NCI-H1694 treated with DMSO at 0.1 percent for 48 hours (cell line): ENCODE measurements at regions not wholly inside any gene's neighbourhood (a gene's known extent, or its start where the extent isn't known, plus 50 kb on each side); places are given as distances from the start of the nearest gene placed in this dataset.

Experiments
- DNase-seq: peaks from one replicate; lab custom pipeline; 2025; lab: John Stamatoyannopoulos, UW

DNA sequence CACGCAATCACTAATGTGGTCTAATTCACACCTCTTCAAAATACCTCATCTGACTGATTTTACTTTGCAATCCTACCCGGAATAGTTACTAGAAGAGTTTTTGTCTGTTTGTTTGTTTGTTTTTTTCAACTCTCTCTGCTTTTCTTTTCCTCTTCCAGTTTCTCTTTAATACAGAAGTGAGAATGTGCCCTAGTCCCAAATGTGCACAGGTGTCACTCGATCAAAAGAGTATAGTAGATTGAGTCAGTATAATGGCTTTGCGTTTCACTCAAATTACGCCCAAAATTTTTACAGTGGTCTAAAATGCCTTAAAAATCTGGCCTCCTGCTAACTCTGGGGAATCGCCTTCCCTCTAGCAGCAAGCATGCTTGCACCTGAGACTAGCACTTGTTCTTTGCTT lies 1536.8 kb downstream of the KCNT2 start:
- DNase-seq: no peak

DNA sequence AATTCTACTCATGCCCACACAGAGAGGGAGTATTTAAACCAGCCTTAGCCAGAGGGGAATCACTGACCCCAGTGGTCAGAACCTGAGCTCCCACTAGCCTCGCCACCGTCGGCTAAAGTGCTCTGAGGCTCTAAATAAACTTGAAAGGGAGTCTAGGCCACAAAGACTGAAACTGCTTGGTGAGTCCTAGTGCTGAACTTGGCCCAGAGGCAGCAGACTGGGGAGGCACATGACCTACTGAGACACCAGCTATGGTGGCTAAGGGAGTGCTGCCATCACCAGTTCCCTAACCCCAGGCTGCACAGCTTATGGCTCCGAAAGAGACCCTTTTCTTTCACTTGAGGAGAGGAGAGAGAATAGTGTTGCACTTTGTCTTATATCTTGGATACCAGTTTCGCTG lies 1542.8 kb downstream of the KCNT2 start:
- DNase-seq: no peak

GRCh38 chr1:195064358-195064757 lies 1543.9 kb downstream of the KCNT2 start:
- DNase-seq: no peak

DNA sequence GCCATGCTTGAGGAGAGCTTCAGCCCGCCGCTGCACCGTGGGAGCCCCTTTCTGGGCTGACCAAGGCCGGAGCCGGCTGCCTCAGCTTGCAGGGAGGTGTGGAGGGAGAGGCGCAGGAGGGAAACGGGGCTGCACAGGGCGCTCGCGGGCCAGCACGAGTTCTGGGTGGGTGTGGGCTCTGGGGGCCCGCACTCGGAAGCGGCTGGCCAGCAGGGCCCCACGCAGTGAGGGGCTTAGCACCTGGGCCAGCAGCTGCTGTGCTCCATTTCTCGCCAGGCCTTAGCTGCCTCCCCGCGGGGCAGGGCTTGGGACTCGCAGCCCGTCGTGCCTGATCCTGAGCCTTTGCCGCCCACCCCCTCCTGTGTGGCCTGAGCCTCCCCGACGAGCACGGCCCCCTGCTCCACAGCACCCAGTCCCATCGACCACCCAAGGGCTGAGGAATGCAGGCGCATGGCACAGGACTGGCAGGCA lies 1554.0 kb downstream of the KCNT2 start:
- DNase-seq: no peak

- no peak for DNase-seq
These were observed 1554.8 kb downstream of the KCNT2 start for GRCh38 chr1:195053478-195053877.

DNA sequence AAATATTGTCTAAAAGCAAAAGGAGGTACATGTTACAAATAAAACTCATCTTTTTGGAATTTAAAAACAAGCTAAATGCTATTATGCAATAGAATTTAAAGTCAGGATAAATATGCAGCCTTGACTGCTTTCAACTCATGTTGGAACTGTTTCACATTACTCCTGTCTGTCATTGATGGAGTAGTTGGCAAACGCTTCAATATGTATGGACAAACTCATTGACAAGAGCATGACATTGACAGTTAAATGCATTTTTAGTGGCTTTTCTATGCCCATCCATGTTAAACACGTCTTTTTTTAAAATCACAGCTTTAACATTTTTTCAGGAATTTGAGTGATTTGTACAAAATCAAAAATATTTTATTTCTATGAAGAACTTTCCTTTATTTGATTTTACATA lies 1560.5 kb downstream of the KCNT2 start:
- no peak for DNase-seq

DNA sequence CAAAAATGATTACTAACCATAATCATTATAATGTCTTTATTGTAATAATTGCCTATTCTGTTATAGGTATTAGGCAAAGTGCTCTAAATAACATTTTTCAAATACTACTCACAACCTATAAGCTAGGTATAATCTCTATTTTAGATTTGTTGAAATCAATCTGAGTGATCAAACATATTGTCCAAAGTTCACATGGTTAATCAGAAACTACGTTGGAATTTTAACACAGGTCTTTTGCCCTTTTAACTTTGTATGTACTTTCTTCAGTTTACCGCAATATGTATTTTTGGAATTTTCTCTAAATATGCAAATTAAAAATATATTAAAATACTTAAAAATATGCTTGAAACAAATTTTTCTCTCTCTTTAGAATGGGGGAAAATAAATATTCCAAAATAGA lies 1563.2 kb downstream of the KCNT2 start:
- no peak for DNase-seq

GRCh38 chr1:195030793-195031192 lies 1577.4 kb downstream of the KCNT2 start:
- DNase-seq: no peak

DNA sequence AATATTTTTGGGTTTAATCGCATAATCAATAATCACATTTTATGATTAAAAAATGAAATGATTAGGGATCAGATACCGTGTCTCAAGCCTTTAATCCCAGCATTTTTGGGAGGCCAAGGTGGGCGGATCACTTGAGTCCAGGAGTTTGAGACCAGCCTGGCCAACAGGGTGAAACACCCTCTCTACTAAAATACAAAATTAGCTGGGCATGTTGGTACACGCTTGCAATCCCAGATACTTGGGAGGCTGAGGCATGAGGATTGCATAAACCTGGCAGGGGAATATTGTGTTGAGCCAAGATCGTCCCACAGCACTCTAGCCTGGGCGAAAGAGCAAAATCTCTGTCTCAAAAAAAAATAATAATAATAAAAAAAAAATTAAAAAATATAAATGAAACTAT lies 1581.4 kb downstream of the KCNT2 start:
- DNase-seq: no peak

DNA sequence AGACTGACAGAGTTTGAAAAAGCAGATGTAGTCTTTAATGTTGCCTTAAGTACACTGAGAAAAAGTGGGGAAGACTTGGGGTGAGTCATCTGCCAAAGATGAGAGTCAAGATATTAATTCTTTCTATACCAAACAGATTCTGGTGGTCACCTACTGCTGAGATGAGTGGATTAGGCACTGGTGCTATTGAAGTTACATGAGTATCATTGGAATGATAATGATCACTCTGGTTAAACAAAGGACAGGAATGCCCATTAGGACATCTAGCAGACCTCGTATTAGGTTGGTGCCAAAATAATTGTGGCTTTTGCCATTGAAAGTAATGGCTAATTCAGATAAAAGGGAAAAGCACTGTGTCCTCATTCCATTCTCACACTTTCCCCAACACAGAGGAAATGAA lies 1588.9 kb downstream of the KCNT2 start:
- no peak for DNase-seq

DNA sequence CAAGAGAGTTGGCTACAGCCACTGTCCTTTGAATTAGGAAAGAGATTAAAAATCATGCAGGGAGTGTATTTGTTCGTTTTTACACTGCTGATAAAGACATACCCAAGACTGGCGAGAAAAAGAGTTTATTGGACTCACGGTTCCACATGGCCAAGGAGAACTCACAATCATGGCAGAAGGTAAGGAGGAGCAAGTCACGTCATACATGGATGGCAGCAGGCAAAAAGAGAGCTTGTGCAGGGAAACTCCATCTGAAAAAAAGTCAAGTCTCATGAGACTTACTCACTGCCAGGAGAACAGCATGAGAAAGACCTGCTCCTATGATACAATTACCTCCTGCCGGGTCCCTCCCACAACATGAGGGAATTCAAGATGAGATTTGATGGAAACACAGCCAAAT lies 1595.2 kb downstream of the KCNT2 start:
- no peak for DNase-seq

- no peak for DNase-seq
These were observed 1602.9 kb downstream of the KCNT2 start for GRCh38 chr1:195005338-195005737.

DNA sequence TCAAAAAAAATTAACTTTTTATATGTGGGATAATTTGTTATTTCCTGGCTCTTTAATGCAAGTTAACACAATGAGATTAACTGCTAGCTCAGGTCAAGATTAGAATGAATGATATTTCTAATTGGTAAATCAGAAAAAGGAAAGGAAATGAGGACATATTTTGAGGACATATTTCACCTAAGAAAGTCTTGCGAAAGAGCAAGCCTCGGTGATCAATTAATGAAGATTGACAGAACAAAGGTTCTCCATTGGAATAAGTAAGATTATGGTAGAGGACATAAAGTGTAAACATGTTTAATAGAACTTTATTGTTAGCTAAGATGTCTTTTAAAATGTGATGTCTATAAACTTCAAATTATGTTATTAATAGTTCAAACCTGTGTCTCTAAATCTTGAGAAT lies 1617.8 kb downstream of the KCNT2 start:
- no peak for DNase-seq

DNA sequence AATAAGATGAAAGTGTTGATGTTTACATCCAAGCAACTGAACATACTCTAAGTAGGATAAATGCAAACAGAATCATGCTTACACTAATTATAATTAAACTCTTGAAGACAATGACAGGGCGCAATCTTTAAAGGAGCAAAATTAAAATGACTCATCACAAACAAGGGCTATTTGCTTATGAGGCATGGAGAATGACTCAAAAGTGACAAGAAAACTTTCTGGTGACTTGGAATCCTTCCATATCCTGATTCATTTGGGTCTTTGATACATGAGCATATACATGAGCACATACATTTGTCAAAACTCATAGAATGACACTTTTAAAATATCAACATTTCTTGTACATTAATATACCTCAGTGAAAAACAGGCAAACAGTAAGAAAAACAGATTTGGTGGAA lies 1632.3 kb downstream of the KCNT2 start:
- no peak for DNase-seq

- peak; percentile 22 for DNase-seq
These were observed 1639.3 kb downstream of the KCNT2 start for GRCh38 chr1:194968916-194969315.

DNA sequence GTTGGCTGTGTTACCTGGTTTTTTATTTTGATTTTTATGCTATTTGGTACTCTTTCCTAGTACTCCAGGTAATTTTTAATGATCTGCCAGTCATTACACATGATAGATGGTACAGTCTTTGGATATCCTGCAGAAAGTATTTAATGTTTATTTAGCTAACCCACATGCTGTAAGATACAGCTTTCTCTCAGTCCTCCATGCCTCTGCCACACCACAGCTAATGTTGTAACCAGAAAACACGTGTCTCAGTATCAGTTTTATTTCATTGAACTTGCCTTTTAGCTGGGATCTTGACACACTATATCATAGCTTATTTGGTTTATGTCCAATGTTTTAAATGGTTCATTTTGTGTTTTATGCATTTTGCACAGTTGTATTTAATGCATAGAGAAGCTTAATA lies 1648.4 kb downstream of the KCNT2 start:
- DNase-seq: no peak

- DNase-seq: no peak
These were observed 1656.1 kb downstream of the KCNT2 start for GRCh38 chr1:194952171-194952570.

DNA sequence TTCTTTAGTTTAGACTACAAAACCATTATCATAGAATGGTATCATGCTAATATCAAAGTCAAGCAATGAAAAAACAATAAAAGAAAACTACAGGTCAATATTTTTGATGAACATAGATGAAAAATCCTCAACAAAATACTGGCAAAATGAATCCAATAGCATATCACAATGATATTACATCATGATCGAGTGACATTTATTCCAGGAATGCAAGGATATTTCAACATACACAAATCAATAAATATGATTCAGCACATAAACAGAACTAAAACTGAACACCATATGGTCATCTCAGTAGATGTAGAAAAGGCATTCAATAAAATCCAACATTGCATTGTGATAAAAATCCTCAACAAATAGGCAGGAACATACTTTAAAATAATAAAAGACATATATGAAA lies 1657.7 kb downstream of the KCNT2 start:
- no peak for DNase-seq

DNA sequence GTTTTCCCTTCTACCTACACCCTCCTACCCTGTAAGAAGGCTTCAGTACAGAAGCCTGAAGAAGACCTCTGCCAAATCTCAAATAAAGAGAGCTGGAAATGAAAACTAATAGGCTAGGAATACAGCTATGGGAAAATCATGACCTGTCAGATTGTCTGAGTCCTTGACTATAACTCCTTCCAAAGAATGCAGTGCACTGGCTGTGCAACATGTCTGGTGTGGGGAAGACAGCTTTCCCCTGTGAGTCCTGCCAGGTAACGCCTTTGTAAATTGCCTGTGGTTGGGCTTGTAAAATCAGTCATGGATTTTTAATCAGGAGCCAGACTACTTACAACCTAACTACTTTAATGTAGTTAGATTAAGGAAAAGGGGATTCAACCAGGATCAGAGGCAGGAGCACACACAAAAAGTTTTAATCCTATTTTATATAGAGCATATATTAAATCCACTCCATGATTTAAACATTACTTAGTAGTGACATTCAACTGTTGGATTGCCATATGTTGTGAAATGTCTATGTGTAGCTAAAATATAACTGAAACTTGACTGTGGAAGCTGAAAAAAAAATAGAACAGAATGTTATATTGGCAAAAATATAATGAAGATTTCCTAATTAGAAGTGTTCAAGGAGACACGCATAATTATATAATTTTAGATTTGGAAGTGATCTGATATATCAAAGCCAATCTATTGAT lies 1667.8 kb downstream of the KCNT2 start:
- no peak for DNase-seq

- DNase-seq: no peak
These were observed 1672.4 kb downstream of the KCNT2 start for GRCh38 chr1:194935864-194936263.

DNA sequence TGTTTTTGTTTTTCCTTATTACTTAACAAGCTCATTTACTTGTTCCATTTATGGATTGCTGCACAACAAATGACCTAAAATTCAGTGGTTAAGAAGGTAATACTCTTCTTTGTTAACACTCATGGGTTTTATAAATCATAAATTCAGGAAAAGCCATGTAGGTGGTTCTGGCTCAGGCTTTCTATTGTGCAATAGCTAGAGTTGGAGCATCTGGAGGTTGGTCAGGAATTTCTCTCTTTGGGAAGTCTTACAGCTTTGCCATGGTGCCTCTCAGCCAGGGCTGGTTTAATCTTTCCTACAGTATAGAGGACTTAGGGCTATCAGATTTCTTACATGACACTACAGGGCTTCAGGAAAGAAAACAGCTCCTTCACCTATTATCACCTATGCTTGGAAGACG lies 1677.1 kb downstream of the KCNT2 start:
- no peak for DNase-seq

DNA sequence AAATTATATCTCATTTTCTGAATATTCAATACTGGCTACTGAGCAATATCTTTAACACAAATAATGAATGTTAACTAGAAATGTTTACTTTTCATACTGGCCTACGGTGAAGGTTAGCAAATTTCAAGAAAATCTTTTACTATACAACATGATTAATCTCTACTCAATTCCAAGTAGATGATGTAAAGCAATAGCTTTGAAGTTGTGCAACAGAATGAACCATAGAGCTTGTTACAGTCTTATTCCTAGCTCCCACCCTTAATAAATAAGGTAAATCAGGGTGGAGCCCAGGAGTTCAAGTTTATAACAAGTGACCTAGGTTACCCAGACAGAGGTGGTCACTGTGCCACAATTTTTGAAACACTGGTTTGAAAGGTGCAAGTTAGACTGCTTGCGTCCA lies 1678.1 kb downstream of the KCNT2 start:
- no peak for DNase-seq

DNA sequence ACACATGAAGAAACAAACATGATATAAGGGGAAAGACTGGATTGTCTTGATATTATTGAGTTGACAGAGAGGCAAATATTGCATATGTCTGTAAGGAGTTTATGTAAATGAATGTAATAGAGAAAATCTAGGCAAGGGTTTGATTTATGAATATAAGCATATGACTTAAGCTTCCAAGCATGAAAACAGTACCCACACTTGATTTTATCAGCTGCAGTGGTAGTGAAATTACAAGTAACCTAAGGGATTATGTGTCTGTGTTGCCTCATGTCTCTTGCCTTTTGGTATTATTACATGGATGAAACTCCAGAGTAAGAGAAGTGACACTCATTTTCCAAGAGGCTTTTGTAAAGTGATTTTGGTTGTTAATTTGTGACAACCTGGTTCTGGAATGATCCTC lies 1678.9 kb downstream of the KCNT2 start:
- DNase-seq: no peak

DNA sequence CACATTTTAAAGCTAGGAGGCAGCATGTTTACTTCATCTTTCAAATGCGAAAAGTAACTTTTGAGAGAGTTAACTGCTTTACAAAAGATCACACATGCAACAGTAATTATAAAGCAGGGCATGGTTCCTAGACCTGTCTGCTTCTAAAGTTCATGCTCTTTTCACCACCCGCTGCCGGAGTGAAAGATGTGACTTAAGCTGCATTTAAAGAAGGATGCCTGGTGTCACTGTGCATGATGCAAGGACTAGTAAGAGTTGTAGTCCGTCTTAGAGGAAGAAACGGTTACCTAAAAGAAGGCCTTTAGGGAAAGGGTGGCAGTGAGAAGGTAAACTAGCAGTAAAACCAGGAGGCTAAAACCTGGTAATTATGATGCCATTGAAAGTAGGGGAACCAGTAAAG lies 1689.1 kb downstream of the KCNT2 start:
- DNase-seq: no peak

GRCh38 chr1:194917769-194918168 lies 1690.5 kb downstream of the KCNT2 start:
- DNase-seq: no peak
